Lung (tissue), 11 donors: ENCODE measurements at regions not wholly inside any gene's neighbourhood (a gene's known extent, or its start where the extent isn't known, plus 50 kb on each side); places are given as distances from the start of the nearest gene placed in this dataset.
"Not testable (repeated sequence)": the region's sequence is repeated elsewhere in the genome, so short reads cannot be mapped to it uniquely, and the experiment has no call there.

Source experiments
- ATAC-seq: fragments of 200-7000 bp; cut with Tn5 transposase; one replicate; pipeline ENCODE4 v1.9.1; 2020; ENCODE audit warnings: moderate number of reproducible peaks; ENCODE audit not compliant: insufficient read depth, low FRiP score
- DNase-seq, 3 donors: peaks; one replicate each; pipeline ENCODE4 v3.0.0-alpha.2; 2013 to 2017
- H3K27ac ChIP-seq, 2 donors: one replicate each; pipeline ENCODE4 v1.5.1; 2013; ENCODE audit warnings: mild to moderate bottlenecking in 2 of 2, moderate library complexity in 2 of 2, control low read depth in 1 of 2, inconsistent platforms in 1 of 2, low read depth in 1 of 2, low read length in 1 of 2
- H3K27me3 ChIP-seq, 3 donors: one replicate each; pipeline ENCODE4 v1.5.1; 2013; ENCODE audit warnings: low read length in 2 of 3; ENCODE audit not compliant: control insufficient read depth in 3 of 3, insufficient read depth in 3 of 3
- H3K36me3 ChIP-seq, 4 donors: one replicate each; pipeline ENCODE4 v1.5.1; 2013; ENCODE audit warnings: low read length in 4 of 4, mild to moderate bottlenecking in 1 of 4, moderate library complexity in 1 of 4; ENCODE audit not compliant: control insufficient read depth in 4 of 4, insufficient read depth in 4 of 4
- H3K4me1 ChIP-seq, 5 donors: one replicate each; pipeline ENCODE4 v1.5.1; 2013; ENCODE audit warnings: low read length in 5 of 5, mild to moderate bottlenecking in 2 of 5, moderate library complexity in 1 of 5; ENCODE audit not compliant: control insufficient read depth in 5 of 5, insufficient read depth in 5 of 5
- H3K4me3 ChIP-seq: one replicate; pipeline ENCODE4 v1.5.1; 2013; ENCODE audit warnings: mild to moderate bottlenecking, control low read depth, moderate library complexity
- H3K9ac ChIP-seq, 2 donors: one replicate each; pipeline ENCODE4 v1.5.1; 2013; ENCODE audit warnings: low read length in 2 of 2, control low read depth in 1 of 2; ENCODE audit not compliant: insufficient read depth in 1 of 2
- H3K9me3 ChIP-seq, 4 donors: one replicate each; pipeline ENCODE4 v1.5.1; 2013; ENCODE audit warnings: low read length in 3 of 4, mild to moderate bottlenecking in 1 of 4, moderate library complexity in 1 of 4; ENCODE audit not compliant: control insufficient read depth in 4 of 4, insufficient read depth in 3 of 4
- CTCF ChIP-seq: IDR thresholded peaks from 2 replicates; pipeline ENCODE4 v1.5.1; 2012; ENCODE audit warnings: mild to moderate bottlenecking; ENCODE audit errors: control extremely low read depth, extremely low read depth
- WGBS, 2 donors: extraction: QIAGEN DNeasy Blood & Tissue Kit; methylation state at CpG; one replicate each; pipeline ENCODE4 v1.1.7; 2013; 5-methylcytosine and 5-hydroxymethylcytosine counted together
- donor health status: control.
- donor health status: control.
- donor health status: Bipolar disorder and iron deficiency.
- donor health status: healthy.
- donor health status: DM: yes; HTN: yes; CAD: no.

GRCh38 chr5:148750614-148751013 lies 75.8 kb upstream of the ADRB2 start:
- H3K9ac ChIP-seq, result no peak overlapping the region
- H3K36me3 ChIP-seq, result no peaks in the 10 kb centered on the region
- no peaks in the 10 kb centered on the region for H3K27me3 ChIP-seq
- DNase-seq (no peak), ATAC-seq (no peak)
- H3K4me1 ChIP-seq, result peaks cover 0 to 10% (median 8%) of the 10 kb centered on the region in 5 donors
- no peak overlapping the region for H3K4me3 ChIP-seq
- no peak overlapping the region for H3K27ac ChIP-seq
- TF ChIP-seq CTCF, result no peak
- 26 to 39% methylated on average over 5 of the region's 5 CpGs for WGBS, 2 donors
- no peaks in the 10 kb centered on the region for H3K9me3 ChIP-seq

GRCh38 chr5:148751025-148751424 lies 75.4 kb upstream of the ADRB2 start:
- Histone ChIP-seq H3K27me3 (no peaks in the 10 kb centered on the region), H3K27ac (no peak overlapping the region), H3K9me3 (no peaks in the 10 kb centered on the region), H3K9ac (no peak overlapping the region), H3K4me1 (peaks cover 0 to 10% (median 8%) of the 10 kb centered on the region in 5 donors), H3K4me3 (no peak overlapping the region), H3K36me3 (no peaks in the 10 kb centered on the region)
- ATAC-seq, result no peak
- WGBS, 2 donors, result 30 to 59% methylated on average over 2 of the region's 2 CpGs
- no peak for TF ChIP-seq CTCF
- DNase-seq, result no peak

GRCh38 chr5:148752375-148752774 lies 74.0 kb upstream of the ADRB2 start:
- not testable (repeated sequence) for H3K27me3 ChIP-seq, H3K9me3 ChIP-seq, H3K9ac ChIP-seq, H3K27ac ChIP-seq, DNase-seq, ATAC-seq, H3K4me1 ChIP-seq, H3K4me3 ChIP-seq, H3K36me3 ChIP-seq

- no peaks in the 10 kb centered on the region for H3K27me3 ChIP-seq
- TF ChIP-seq CTCF, result no peak
- no peak for ATAC-seq
- no peak overlapping the region for H3K4me3 ChIP-seq
- no peaks in the 10 kb centered on the region for H3K36me3 ChIP-seq
- H3K27ac ChIP-seq, result peak overlapping the region in 1 of 2 donors; percentile 17
- 49 to 65% methylated on average over 3 of the region's 3 CpGs for WGBS, 2 donors
- no peak overlapping the region for H3K9ac ChIP-seq
- peaks cover 0 to 2% (median 0%) of the 10 kb centered on the region in 4 donors for H3K9me3 ChIP-seq
- DNase-seq, result no peak
- H3K4me1 ChIP-seq, result peaks cover 0 to 3% (median 0%) of the 10 kb centered on the region in 5 donors
These were observed 67.3 kb upstream of the ADRB2 start for GRCh38 chr5:148759101-148759500.
